NCI-H2171 treated with DMSO at 0.1 percent for 48 hours (cell line): ENCODE measurements at regions not wholly inside any gene's neighbourhood (a gene's known extent, or its start where the extent isn't known, plus 50 kb on each side); places are given as distances from the start of the nearest gene placed in this dataset.
"Not testable (repeated sequence)": the region's sequence is repeated elsewhere in the genome, so short reads cannot be mapped to it uniquely, and the experiment has no call there.

Source experiments
- DNase-seq: peaks from one replicate; lab custom pipeline; 2025; lab: John Stamatoyannopoulos, UW

DNA sequence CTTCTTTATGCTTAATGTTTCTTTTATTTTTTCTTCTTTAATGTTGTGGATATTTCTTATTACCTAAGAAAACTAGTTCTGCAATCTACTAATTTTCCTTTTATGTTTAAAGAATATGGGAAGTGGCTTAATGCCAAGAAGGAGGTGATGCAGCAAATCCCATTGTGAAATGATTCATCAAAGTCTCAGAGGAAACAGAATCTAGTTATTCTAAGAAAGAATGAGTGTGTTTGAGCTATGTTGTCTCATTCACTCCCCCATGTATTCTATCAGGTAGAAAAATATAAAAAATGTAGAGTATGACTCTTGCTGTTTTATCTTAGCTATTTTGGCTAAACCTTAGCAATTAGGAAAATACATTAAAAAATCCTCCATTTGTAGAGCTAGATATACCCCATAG, 659.9 kb upstream of the RGS18 start:
- DNase-seq = peak; percentile 16

- DNase-seq = no peak
Observed at GRCh38 chr1:191498825-191499224, 659.4 kb upstream of the RGS18 start.

GRCh38 chr1:191504999-191505398, 653.3 kb upstream of the RGS18 start:
- DNase-seq = no peak

DNA sequence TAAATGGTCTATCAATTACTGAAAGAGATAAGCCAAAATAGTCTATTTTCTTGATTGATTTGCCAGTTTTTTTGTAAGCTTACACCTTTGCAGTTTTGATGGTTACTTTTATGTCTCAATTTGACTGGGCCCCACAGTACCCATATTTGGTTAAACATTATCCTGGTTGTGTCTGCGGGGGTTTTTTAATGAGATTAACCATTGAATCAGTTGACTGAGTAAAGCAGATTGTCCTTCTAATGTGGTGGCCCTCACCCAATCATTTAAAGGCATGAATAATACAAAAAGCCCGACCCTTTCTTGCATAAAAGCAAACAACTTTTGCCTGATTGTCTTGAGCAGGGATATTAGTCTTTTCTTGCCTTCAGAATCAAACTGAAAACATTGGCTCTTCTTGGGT, 650.0 kb upstream of the RGS18 start:
- DNase-seq = no peak

DNA sequence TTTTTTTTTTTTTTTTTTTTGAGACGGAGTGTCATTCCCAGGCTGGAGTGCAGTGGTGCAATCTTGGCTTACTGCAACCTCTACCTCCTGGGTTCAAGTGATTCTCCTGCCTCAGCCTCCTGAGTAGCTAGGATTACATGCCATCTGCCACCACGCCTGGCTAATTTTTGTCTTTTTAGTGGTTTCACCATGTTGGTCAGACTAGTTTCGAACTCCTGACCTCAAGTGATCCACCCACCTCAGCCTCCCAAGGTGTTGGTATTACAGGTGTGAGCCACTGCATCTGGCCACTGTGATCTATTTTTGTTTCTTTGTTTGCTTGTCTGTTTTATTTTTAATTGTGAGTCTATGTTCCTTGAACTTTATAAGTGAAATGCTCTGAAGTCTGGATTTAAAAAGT, 646.8 kb upstream of the RGS18 start:
- DNase-seq = not testable (repeated sequence)

DNA sequence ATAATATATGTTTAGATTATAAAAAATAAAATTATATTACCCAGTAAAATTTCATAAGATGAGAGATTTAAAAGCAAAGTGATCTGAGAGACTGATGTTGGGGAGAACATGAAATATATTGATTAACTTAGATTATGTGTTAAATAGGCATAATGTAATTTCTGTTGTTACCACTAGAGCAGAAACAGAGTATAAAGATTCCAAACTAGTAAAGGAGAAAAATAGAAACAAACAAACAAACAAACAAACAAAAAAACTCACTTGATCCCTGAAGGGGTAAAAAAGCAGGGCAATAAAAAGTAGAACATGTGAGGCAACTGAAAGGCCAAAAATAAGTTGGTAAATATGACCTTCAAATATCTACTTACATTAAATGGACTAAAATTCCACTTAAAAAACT, 640.4 kb upstream of the RGS18 start:
- no peak for DNase-seq

DNA sequence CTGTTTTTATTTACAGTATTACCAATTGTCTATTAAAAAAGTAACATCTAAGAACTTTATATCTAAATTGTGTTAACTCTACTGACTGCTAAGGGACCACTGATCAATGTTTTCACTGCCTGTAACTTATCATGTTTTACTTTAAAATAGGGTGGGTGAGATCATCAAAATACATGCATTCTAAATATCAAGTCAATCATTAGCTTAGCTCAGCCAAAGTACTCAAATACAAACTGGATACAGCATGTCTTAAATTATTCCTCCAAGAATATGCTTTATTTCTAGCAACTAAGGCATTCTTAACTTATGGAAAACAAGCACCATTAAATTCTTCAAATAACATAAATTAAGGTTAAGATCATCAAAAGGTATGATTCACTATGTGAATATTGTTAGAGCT, 638.7 kb upstream of the RGS18 start:
- no peak for DNase-seq

GRCh38 chr1:191520345-191520744, 637.9 kb upstream of the RGS18 start:
- DNase-seq = no peak

DNA sequence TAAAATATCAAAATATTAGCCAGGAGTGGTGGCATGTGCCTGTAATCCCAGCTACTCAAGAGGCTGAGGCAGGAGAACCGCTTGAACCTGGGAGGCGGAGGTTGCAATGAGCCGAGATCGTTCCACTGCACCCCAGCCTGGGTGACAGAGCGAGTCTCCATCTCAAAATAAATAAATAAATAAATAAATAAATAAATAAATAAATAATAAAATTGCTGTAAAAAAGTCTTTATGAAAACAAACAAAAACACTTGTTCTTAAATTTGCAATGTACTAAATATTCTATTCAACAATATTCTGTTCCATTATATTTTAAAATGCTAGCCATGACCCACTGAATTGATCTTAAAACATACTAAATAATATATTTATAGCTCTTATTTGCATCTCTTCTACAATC, 632.3 kb upstream of the RGS18 start:
- not testable (repeated sequence) for DNase-seq

GRCh38 chr1:191528275-191528674, 630.0 kb upstream of the RGS18 start:
- no peak for DNase-seq

DNA sequence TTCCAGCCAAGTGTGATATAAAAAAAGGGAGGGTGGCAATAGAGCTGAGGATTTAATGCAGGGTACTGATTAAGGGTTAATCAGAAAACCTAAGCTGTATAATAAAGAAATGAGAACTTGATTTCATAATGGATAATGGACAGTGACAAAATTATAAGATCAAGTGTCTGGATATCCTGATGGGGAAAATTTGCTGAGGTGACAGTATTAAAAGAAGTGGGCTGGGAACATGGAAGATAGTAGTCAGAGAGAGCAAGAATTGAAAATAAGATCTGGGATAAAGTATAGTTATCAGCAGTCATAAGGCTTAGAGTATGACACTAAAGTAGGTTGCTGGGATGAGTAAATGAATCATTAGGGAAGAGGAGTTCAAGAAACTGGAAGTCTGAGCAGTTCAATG, 627.3 kb upstream of the RGS18 start:
- DNase-seq = no peak

DNA sequence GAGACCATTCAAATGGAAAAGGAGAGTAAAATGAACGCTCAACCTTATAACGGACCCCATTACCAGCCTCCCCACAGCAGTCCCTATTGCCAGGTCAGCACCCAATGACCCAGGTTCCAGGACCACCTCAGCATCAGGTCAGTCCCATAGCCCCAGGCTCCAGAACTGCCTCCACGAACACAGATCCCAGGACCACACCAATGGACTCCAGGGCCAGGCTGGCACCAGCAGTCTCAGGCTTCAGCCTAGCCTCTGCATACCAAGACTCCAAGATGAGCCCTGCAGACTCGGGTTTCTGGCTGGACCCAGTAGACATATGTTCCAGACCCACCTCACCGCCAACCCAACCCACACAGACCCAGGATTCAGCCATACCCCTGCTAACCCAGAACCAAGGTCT, 625.0 kb upstream of the RGS18 start:
- DNase-seq = no peak

DNA sequence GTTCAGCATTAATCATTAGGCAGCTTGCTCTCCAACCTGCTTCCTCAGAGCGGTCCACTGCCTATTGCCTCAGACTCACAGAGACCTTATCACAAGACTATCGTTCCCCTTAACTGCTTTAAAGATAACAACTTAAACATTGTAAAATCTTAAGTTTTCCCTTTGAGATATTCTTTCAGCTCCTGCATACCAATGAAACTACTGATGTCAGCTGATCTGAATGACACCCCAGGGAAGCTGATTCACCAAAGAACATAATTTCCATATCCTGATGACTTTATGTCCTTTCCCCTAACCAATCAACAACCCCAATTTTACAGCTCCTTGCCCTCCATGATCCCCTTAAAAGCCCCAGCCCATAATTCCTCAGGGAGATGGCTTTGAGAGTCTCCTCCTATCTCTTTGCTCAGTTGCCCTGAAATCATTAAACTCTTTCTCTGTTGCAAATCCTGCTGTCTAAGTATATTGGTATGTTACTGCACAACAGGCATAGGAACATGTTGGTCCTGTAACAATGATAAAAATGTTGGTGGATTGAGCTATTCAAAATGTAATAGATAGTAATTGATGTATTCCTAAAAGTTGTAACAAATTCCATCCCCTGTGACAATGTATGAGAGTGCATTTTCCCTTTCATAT, 621.4 kb upstream of the RGS18 start:
- DNase-seq = no peak

DNA sequence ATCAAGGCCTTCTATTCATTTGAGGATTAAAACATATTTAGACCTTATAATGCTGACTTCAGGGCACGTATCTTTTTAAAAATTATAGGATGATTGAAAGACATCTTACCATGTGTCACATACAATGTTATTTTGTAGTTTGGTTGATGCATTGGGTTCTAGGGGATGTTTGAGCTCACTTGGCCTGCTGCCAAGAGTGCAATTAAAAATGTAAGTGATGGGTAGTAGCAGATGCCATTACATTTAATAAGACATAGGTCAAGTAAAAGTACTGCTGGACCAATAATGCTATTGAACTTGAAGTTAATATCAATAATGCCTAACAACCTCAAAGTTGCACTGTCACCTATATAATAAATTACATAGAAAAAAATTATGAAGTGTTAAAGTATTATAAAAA, 616.5 kb upstream of the RGS18 start:
- peak; percentile 38 for DNase-seq

DNA sequence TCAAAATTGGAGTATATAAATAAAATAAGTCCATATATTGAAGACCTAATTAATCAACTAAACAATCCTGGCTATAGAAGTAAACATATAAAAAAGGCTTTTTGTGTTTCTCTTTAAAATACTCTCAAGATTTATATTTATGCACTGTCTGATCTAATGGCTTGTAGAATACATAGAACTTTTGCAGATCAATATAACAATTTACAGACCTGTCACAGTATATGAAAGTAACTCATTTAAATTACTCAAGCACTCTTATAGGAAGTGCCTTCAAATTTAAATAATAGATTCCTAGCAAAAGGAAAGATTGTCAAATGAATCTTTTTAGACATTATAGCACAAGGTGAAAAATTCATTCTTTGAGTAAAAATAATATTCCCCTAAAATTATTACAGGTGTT, 615.8 kb upstream of the RGS18 start:
- no peak for DNase-seq

DNA sequence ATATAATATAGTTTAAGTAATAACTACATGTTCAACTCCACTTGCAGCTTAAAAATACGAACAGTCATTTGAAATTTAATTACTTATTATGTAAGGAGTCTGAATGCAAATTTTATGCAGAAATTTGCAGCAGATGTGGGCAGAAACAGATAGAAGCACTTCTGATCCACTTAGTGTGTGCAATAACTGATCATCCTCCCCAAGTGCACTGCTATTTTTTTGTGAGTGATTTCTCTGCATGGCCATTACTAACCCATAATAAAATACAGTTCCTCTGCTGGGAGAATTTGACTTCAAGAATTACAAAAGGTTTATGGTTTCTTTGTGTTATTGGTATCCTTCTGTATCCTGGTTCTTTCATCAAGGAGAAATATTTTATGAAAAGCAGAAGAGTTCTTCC, 611.5 kb upstream of the RGS18 start:
- DNase-seq = no peak

GRCh38 chr1:191551019-191551418, 607.2 kb upstream of the RGS18 start:
- DNase-seq = no peak

DNA sequence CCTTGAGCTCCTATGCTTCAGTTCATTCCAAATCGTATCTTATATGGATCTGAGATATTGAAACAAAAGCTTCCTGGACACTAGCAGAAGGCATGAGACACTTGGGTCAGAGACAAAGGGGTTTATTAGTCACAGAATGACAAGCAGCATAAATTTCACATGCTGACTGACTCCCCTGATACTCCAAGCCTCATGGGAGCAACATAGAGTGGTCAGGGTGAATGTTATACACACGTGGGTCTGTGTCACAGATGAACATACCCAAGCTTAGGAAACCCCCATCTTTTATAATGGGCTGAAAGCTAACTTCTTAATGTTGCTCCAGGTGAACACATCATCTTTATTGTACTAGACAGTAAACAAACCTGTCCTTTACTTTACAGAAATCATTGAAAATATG, 599.9 kb upstream of the RGS18 start:
- DNase-seq = no peak

GRCh38 chr1:191561276-191561675, 597.0 kb upstream of the RGS18 start:
- DNase-seq = no peak

GRCh38 chr1:191564275-191564674, 594.0 kb upstream of the RGS18 start:
- no peak for DNase-seq

DNA sequence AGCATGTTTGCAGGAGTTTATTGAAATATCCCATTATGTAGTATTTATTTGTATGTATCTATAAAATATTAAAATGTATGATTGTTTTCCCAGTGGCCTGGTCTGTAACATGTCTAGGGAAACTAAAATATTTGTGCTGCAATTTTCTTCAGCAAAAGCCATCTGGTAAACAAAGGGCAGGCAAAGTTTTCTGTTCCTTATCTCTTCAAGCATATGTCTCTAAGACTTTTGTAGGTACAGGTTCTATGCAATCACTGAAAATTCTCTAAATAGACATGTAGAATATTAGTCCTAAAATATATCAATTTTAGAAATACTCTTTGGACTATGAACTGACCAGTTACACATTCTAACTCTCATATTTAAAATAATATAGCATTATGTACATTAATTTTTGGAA, 585.8 kb upstream of the RGS18 start:
- no peak for DNase-seq

GRCh38 chr1:191575180-191575579, 583.1 kb upstream of the RGS18 start:
- DNase-seq = no peak

DNA sequence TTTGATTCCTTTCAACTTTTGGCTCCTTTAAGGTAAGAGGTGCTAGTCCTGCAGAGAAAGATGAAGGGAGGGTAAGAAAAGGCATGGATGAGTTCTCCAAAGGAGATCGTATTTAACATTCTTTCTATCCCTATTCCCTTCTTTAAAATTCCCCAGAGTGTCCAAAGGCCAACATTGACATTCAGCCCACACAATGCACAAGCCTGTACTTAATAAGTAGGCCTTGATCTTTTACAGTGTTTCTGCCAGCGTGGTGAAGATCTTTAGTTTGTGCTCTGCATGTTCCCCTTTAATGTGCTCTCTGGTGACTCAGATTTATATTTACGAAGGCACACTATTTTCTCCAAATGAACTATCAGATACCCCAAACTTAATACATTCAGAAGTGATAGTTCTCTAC, 582.5 kb upstream of the RGS18 start:
- DNase-seq = no peak

- DNase-seq = no peak
Observed at GRCh38 chr1:191577213-191577612, 581.0 kb upstream of the RGS18 start.

GRCh38 chr1:191578281-191578680, 580.0 kb upstream of the RGS18 start:
- no peak for DNase-seq
